ENCODE measurements at regions not wholly inside any gene's neighbourhood (a gene's known extent, or its start where the extent isn't known, plus 50 kb on each side); places are given as distances from the start of the nearest gene placed in this dataset.

DNA sequence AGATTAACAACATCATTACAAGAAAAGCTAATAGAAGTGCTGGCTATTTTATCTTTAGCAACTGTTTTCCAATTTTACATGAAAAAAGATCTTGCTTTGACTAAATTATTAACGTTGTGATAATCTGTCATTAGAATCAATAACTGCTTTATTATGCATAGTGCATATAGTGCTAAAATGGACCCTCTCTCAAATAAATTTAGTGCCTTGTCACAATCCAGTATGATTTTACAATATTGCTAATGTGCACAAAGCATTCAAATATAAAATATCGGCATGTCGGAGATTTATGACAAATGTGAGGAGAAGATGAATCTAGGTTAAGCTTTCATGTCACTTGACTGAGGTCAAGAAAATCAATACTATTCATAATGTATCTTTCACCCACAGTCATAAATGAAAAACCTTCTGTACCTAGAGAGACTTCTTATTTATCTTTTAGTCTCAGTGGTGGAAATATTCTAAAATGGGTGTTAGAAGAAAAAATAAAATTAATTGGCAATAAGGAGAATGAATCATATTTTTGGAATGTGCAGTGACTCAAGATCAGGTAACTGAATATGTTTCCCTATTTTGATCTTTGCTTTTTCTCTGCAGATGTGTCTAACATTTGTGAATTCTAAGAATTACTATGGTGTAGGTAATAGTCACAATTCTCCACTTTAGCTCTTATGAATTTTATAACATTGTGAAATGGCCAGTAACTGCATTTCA, 672.9 kb upstream of the GRAMD2B start:
- no peak for TF ChIP-seq POLR2A (IDR thresholded peaks at IDR 0.05)
- TF ChIP-seq, protein P1, sequence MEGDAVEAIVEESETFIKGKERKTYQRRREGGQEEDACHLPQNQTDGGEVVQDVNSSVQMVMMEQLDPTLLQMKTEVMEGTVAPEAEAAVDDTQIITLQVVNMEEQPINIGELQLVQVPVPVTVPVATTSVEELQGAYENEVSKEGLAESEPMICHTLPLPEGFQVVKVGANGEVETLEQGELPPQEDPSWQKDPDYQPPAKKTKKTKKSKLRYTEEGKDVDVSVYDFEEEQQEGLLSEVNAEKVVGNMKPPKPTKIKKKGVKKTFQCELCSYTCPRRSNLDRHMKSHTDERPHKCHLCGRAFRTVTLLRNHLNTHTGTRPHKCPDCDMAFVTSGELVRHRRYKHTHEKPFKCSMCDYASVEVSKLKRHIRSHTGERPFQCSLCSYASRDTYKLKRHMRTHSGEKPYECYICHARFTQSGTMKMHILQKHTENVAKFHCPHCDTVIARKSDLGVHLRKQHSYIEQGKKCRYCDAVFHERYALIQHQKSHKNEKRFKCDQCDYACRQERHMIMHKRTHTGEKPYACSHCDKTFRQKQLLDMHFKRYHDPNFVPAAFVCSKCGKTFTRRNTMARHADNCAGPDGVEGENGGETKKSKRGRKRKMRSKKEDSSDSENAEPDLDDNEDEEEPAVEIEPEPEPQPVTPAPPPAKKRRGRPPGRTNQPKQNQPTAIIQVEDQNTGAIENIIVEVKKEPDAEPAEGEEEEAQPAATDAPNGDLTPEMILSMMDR (IDR thresholded peaks at IDR 0.05) = no peak
